ENCODE measurements at regions not wholly inside any gene's neighbourhood (a gene's known extent, or its start where the extent isn't known, plus 50 kb on each side); places are given as distances from the start of the nearest gene placed in this dataset.
"Not testable (repeated sequence)": the region's sequence is repeated elsewhere in the genome, so short reads cannot be mapped to it uniquely, and the experiment has no call there.

DNA sequence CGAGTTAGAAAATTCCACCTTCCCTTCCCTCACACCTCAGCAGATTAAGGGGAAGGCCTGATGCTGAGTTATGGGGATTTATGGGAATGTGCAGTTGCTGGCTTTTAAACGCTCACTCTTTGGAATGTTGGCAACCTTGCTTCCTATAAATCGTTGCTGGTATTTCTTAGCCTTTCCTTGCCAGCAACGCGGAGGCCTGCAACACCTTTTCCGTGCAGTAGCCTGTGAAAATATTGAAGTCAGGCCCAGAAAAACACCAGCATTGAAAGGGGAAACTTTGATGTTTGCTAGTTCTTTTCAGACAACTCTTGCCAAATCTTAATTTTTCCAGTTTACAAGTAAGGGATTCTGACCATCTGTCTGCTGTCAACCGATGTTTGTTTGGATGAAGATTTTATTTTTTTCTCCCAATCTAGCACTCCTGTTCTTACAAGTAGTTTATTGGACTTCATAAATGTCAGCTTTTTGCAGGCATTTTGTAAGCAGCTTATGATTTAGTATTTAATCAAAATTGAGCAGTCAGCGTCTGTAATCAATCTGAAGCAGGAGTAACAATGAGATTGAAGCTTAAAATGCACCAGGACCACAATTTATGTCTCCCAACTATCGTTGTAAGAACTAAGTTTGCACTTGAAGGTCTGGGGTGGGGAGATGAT is 251.0 kb downstream of the RPLP1 start:
- no peak for DNase-seq (ENCODE audit: low read depth in 2 of 3, low spot score in 2 of 3)

DNA sequence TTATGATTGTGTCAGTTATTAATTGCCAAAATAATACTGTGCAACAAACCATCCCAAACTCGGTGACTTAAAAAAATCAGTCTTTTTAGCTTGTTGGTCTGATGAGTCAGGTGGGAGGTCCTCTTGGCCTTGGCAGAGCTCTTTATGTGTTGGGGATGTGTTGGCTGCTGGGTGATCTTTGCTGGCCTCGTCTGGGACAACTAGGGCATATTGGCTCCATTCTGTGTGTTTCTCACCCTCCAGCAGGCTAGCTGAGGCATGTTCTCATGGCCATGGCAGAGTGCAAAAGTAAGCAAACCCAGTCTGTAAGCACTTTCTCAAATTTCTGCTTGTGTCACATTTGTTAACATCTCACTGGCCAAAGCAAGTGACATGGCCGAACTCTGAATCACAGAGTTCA is 251.6 kb downstream of the RPLP1 start:
- DNase-seq (ENCODE audit: low read depth in 2 of 3, low spot score in 2 of 3), result no peak

DNA sequence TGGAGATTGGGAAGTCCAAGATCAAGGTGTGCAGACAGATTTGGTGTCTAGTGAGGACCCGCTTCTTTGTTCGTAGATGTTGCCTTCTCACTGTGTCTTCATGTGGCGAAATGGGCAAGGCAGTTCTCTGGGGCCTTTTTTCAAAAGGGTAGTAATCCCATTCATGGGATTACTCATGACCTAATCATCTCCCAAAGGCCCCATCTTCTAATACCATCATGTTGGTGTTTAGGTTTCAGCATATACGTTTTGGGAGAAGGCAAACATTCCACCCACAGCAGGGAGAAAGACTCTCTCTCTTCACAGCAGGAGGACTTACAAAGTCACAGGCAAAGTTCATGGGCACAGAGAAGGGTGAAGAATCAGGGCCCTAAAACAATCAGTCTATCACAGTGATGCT is 252.1 kb downstream of the RPLP1 start:
- no peak for DNase-seq (ENCODE audit: low read depth in 2 of 3, low spot score in 2 of 3)

DNA sequence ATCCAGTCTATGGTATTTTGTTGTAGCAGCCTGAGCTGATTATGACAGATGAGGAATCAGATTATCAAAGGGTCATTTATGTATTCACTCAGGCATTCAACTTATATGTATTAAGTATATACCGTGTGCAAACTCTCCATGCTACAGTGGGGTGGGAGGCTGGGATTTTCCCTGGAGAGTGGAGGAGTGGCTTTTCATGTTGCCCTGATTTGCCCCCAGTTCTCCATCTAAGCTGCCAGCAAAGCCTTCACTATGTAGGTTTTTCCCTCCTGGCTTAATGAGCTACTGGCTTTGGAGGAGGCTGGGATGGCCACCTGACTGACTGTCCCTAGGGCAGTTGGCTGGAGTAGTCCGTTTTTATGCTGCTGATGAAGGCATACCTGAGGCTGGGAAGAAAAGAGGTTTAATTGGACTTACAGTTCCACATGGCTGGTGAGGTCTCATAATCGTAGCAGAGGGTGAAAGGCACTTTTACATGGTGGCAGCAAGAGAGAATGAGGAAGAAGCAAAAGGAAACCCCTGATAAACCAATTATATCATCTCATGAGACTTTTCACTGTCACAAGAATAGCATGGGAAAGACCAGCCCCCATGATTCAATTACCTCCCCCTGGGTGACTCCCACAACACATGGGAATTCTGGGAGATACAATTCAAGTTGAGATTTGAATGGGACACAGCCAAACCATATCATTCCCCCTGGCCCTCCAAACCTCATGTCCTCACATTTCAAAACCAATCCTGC is 253.9 kb downstream of the RPLP1 start:
- DNase-seq (ENCODE audit: low read depth in 2 of 3, low spot score in 2 of 3), result no peak

- DNase-seq (ENCODE audit: low read depth in 2 of 3, low spot score in 2 of 3), result not testable (repeated sequence)
Measured at GRCh38 chr15:69707241-69707640, 254.6 kb downstream of the RPLP1 start.

- DNase-seq (ENCODE audit: low read depth in 2 of 3, low spot score in 2 of 3), result not testable (repeated sequence)
Measured at GRCh38 chr15:69708436-69709122, 256.0 kb downstream of the RPLP1 start.

DNA sequence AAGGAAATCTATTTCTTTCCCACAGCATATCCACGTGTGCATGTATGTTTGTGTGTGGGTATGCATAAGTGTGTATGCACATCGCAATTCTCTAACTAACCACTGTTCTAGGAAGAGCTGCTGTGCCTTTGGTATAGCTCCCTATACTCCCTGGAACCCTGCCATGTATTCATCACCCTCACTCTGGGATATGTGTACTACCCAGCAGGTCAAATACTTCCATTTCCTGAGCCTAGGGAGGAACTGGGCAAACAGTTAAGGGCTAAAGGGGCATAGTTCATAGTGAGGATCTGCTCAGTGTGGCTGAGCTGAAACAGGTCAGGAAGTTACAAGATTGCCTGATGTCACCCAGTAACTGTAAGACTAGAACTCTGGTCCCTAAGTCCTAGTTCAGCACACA is 260.4 kb downstream of the RPLP1 start:
- no peak for DNase-seq (ENCODE audit: low read depth in 2 of 3, low spot score in 2 of 3)

- DNase-seq (ENCODE audit: low read depth in 2 of 3, low spot score in 2 of 3), result peak in 2 of 3 donors; percentile 10 to 47
Measured at GRCh38 chr15:69713726-69714559, 261.3 kb downstream of the RPLP1 start.

DNA sequence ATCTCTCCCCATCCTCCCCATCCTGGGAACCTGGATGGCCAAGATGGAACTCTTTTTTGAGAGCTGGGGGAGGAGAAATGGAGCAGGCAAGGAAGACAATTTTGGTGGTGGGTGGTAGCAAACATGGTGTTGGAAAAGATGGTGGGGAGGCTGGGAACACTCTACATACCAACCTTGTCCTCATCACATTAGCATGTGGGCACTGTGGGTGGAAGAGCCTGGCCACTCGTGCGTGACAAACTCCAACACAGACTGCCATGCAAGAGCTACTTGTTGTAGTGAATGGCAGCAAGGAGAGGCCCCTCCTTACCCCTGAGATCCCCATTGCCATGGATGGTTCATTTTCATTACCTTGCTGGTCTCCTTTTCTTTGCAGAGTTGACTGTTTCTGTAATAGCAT is 262.6 kb downstream of the RPLP1 start:
- DNase-seq (ENCODE audit: low read depth in 2 of 3, low spot score in 2 of 3), result no peak

DNA sequence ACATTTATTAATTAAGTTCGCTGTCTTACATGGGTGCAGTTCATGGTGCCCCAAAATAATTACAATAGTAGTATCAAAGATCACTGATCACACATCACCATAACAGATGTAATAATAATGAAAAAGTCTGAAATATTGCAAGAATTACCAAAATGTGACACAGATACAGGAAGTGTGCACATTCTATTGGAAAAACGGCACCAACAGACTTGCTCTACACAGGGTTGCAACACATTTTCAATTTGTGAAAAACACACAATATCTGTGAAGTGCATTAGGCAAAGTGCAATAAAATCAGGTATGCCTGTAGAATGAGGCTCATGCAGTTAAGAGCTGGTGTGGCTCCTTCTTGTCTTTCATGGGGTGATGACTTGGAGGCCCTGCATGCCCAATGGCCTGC is 265.8 kb downstream of the RPLP1 start:
- DNase-seq (ENCODE audit: low read depth in 2 of 3, low spot score in 2 of 3), result no peak

GRCh38 chr15:69718916-69719315 is 266.3 kb downstream of the RPLP1 start:
- peak in 2 of 3 donors; percentile 72 to 92 for DNase-seq (ENCODE audit: low read depth in 2 of 3, low spot score in 2 of 3)

- DNase-seq (ENCODE audit: low read depth in 2 of 3, low spot score in 2 of 3), result peak in 2 of 3 donors; percentile 92 to 96
Measured at GRCh38 chr15:69719527-69720240, 267.1 kb downstream of the RPLP1 start.

- DNase-seq (ENCODE audit: low read depth in 2 of 3, low spot score in 2 of 3), result no peak
Measured at GRCh38 chr15:69720536-69720935, 267.9 kb downstream of the RPLP1 start.

DNA sequence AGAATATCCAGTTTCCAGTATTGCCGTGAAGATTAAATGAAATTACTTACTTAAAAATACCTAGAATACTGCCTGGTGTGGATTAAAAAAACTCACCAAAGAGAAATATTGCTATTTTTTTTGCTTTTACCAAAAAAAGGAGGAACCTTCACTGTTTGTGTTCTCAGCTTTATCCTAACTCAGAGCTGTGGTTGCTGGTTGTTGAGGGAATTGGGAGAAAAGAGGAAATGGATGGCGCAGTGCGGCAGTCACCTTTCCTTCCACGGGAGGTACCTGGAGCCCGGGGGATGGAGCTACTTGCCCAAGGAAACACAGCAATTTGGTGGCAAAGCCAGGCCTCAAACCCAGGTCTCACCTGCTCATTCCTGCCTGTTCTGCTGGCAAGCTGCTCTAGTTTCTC is 270.3 kb downstream of the RPLP1 start:
- DNase-seq (ENCODE audit: low read depth in 2 of 3, low spot score in 2 of 3), result peak in 1 of 3 donors; percentile 26

- DNase-seq (ENCODE audit: low read depth in 2 of 3, low spot score in 2 of 3), result no peak
Measured at GRCh38 chr15:69723404-69724096, 270.9 kb downstream of the RPLP1 start.

- no peak for DNase-seq (ENCODE audit: low read depth in 2 of 3, low spot score in 2 of 3)
Measured at GRCh38 chr15:69724333-69724732, 271.7 kb downstream of the RPLP1 start.

DNA sequence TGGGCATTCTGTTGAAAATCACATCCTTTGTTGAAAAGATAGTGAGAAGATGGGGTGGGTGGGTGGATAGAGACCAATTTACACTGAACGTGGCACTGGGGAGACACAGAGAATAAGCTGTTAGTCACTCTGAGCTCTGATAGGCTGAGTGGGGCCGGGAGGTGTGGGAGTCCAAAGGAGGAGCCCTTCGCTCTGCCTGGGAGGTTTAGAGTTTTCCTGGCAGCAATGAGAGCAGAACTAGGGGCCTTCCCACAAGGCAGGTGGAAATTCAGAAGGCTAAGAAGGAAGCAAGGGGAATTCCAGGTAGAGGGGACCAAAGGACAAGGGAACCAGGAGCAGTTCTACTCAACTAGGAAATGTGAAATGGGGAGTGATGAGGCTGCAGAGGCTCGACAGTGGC is 272.7 kb downstream of the RPLP1 start:
- DNase-seq (ENCODE audit: low read depth in 2 of 3, low spot score in 2 of 3), result no peak

DNA sequence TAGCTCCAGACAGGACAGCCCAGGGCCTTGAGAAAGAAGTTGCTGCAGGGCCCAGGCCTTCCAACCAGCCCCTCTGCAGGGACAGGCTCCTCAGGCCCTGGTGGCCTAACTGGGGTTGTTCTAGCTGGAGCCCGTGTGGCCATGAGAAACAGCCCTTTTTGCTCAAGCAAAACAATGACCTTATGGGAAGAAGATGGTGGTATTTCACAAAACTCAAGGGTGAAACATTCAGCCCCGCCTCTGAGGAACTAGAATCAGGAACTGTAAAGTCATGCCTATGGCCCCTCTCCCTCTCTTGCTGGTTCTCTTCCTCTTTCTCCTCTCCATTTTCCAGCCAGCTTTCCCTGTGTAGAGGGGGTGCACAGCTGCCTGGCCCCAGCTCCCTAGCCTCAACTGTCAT is 273.3 kb downstream of the RPLP1 start:
- peak in 1 of 3 donors; percentile 60 for DNase-seq (ENCODE audit: low read depth in 2 of 3, low spot score in 2 of 3)

GRCh38 chr15:69727121-69727924 is 274.7 kb downstream of the RPLP1 start:
- DNase-seq (ENCODE audit: low read depth in 2 of 3, low spot score in 2 of 3), result no peak
